HT-29 (cell line): ENCODE measurements at regions not wholly inside any gene's neighbourhood (a gene's known extent, or its start where the extent isn't known, plus 50 kb on each side); places are given as distances from the start of the nearest gene placed in this dataset.

ENCODE experiments used
- DNase-seq: peaks from one replicate; pipeline ENCODE4 v3.0.0-alpha.2; 2015; ENCODE audit warnings: low spot score

- DNase-seq = peak; percentile 57
Measured at GRCh38 chr3:182682263-182683241, 110.8 kb upstream of the ATP11B start.

GRCh38 chr3:182683453-182683852, 109.9 kb upstream of the ATP11B start:
- peak; percentile 93 for DNase-seq

GRCh38 chr3:182683858-182684257, 109.4 kb upstream of the ATP11B start:
- no peak for DNase-seq

GRCh38 chr3:182686033-182686886, 107.0 kb upstream of the ATP11B start:
- DNase-seq = no peak

GRCh38 chr3:182690172-182690571, 103.1 kb upstream of the ATP11B start:
- DNase-seq = no peak

- DNase-seq = no peak
Measured at GRCh38 chr3:182692021-182692420, 101.3 kb upstream of the ATP11B start.

- no peak for DNase-seq
Measured at GRCh38 chr3:182692695-182693094, 100.6 kb upstream of the ATP11B start.

GRCh38 chr3:182693723-182694122, 99.6 kb upstream of the ATP11B start:
- DNase-seq = no peak

GRCh38 chr3:182696916-182697315, 96.4 kb upstream of the ATP11B start:
- no peak for DNase-seq

GRCh38 chr3:182697345-182697919, 95.9 kb upstream of the ATP11B start:
- no peak for DNase-seq

- no peak for DNase-seq
Measured at GRCh38 chr3:182698078-182698477, 95.2 kb upstream of the ATP11B start.

GRCh38 chr3:182699550-182700170, 93.6 kb upstream of the ATP11B start:
- no peak for DNase-seq

GRCh38 chr3:182702216-182702615, 91.1 kb upstream of the ATP11B start:
- DNase-seq = no peak

- DNase-seq = no peak
Measured at GRCh38 chr3:182703233-182703632, 90.1 kb upstream of the ATP11B start.

- no peak for DNase-seq
Measured at GRCh38 chr3:182704926-182705325, 88.4 kb upstream of the ATP11B start.

- no peak for DNase-seq
Measured at GRCh38 chr3:182708810-182709209, 84.5 kb upstream of the ATP11B start.

- no peak for DNase-seq
Measured at GRCh38 chr3:182709306-182709705, 84.0 kb upstream of the ATP11B start.

GRCh38 chr3:182710557-182711157, 82.6 kb upstream of the ATP11B start:
- peak; percentile 58 for DNase-seq

- no peak for DNase-seq
Measured at GRCh38 chr3:182711261-182711683, 82.0 kb upstream of the ATP11B start.

GRCh38 chr3:182711853-182712252, 81.5 kb upstream of the ATP11B start:
- no peak for DNase-seq

GRCh38 chr3:182713111-182713510, 80.2 kb upstream of the ATP11B start:
- DNase-seq = no peak
